MM.1S (cell line): ENCODE measurements at regions not wholly inside any gene's neighbourhood (a gene's known extent, or its start where the extent isn't known, plus 50 kb on each side); places are given as distances from the start of the nearest gene placed in this dataset.

ENCODE experiments used
- CTCF ChIP-seq: fragments of 300-600 bp; sonication (generic); IDR thresholded peaks from 2 replicates; pipeline ENCODE4 v1.5.1; 2016; ENCODE audit warnings: antibody characterized with exemption, low read length, mixed read lengths
- EZH2phosphoT487 ChIP-seq: fragments of 300-600 bp; sonication (generic); IDR thresholded peaks from 2 replicates; pipeline ENCODE4 v1.6.1; 2018; ENCODE audit warnings: antibody characterized with exemption, low read length

GRCh38 chr14:49052521-49052920 is 533.7 kb downstream of the RPS29 start:
- TF ChIP-seq EZH2phosphoT487 (no peak), CTCF (no peak)
